OCI-LY3 (cell line): ENCODE measurements at regions not wholly inside any gene's neighbourhood (a gene's known extent, or its start where the extent isn't known, plus 50 kb on each side); places are given as distances from the start of the nearest gene placed in this dataset.

Experiments used
- H2AFZ ChIP-seq: fragments of 200-600, 300-600 bp; shearing (Covaris generic); 2 replicates; pipeline ENCODE4 v1.6.0; 2014; ENCODE audit warnings: antibody characterized with exemption, low read depth, low read length
- H3K27ac ChIP-seq: fragments of 200-600, 300-600 bp; sonication (generic); 2 replicates; pipeline ENCODE4 v1.5.1; 2014; ENCODE audit warnings: mild to moderate bottlenecking, low read length, moderate library complexity, mixed read lengths
- H3K27me3 ChIP-seq: fragments of 200-600, 300-600 bp; sonication (generic); 2 replicates; pipeline ENCODE4 v1.6.1; 2014; ENCODE audit warnings: low read depth, low read length, mixed read lengths
- H3K36me3 ChIP-seq: fragments of 200-600, 300-600 bp; sonication (generic); replicated peaks from 2 replicates; pipeline ENCODE3; 2014; ENCODE audit warnings: low read depth, low read length, mixed read lengths
- H3K4me1 ChIP-seq: fragments of 300-600, 200-600 bp; sonication (generic); 2 replicates; pipeline ENCODE4 v1.6.1; 2014; ENCODE audit warnings: low read length, mixed read lengths
- H3K4me2 ChIP-seq: fragments of 200-600, 300-600 bp; sonication (generic); 2 replicates; pipeline ENCODE4 v1.6.1; 2014; ENCODE audit warnings: low read length, mixed read lengths
- H3K4me3 ChIP-seq: fragments of 300-600, 200-600 bp; sonication (generic); 2 replicates; pipeline ENCODE4 v1.5.1; 2014; ENCODE audit warnings: antibody characterized with exemption, mild to moderate bottlenecking, low read length, moderate library complexity
- H3K79me2 ChIP-seq: fragments of 300-600, 200-600 bp; shearing (Covaris generic); 2 replicates; pipeline ENCODE4 v1.6.1; 2014; ENCODE audit warnings: mild to moderate bottlenecking, low read length, mixed read lengths
- H3K9ac ChIP-seq: fragments of 300-600, 200-600 bp; shearing (Covaris generic); 2 replicates; pipeline ENCODE4 v1.6.0; 2014; ENCODE audit warnings: mild to moderate bottlenecking, low read length, moderate library complexity
- H3K9me3 ChIP-seq: fragments of 200-600, 300-600 bp; shearing (Covaris generic); 2 replicates; pipeline ENCODE4 v1.6.1; 2014; ENCODE audit warnings: low read length, mixed read lengths; ENCODE audit not compliant: insufficient read depth
- H4K20me1 ChIP-seq: fragments of 200-600, 300-600 bp; sonication (generic); 2 replicates; pipeline ENCODE4 v1.6.1; 2016; ENCODE audit warnings: low read length, mixed read lengths; ENCODE audit not compliant: insufficient read depth
- EZH2phosphoT487 ChIP-seq: fragments of 200-600 bp; shearing (Covaris generic); IDR thresholded peaks from 2 replicates; pipeline ENCODE4 v1.6.1; 2018; ENCODE audit warnings: antibody characterized with exemption, mixed run types, low read depth
- TF ChIP-seq, protein P1 (sequence below): fragments of 200-600, 300-600 bp; sonication (generic); IDR thresholded peaks from 2 replicates; pipeline ENCODE4 v1.5.1; 2014; ENCODE audit warnings: antibody characterized with exemption, low read length, low read depth

DNA sequence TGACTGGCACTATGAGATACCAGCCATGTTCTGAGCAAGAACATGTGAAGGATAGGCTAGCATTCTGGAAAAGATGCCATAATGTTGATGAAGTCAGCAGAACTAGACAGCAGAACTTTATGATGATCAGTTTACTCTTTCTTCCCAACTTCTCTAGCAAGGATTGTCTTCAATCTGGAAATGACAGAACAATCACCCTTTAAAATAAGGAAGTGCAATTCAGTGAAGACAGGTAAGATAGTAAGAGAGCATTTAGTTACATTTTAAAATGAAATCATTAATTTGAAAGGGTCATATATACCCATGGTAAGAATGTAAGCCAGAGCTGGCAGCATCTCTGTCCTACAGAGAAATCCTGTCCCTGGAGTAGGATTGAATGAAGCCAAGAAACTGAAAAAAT, 66.0 kb upstream of the C12orf71 start:
- H3K36me3 ChIP-seq, result no peaks in the 10 kb centered on the region
- H3K79me2 ChIP-seq, result no peaks in the 10 kb centered on the region
- no peak overlapping the region for H3K4me3 ChIP-seq
- H4K20me1 ChIP-seq, result no peaks in the 10 kb centered on the region
- H3K4me2 ChIP-seq, result peak overlapping the region; percentile 12; the same call in 1 of the 2 replicates
- H3K9me3 ChIP-seq, result no peaks in the 10 kb centered on the region
- no peak overlapping the region for H3K9ac ChIP-seq
- H3K4me1 ChIP-seq, result peaks cover 46% of the 10 kb centered on the region
- no peak overlapping the region for H3K27ac ChIP-seq
- H3K27me3 ChIP-seq, result no peaks in the 10 kb centered on the region
- no peak overlapping the region for H2AFZ ChIP-seq
- TF ChIP-seq, protein P1, sequence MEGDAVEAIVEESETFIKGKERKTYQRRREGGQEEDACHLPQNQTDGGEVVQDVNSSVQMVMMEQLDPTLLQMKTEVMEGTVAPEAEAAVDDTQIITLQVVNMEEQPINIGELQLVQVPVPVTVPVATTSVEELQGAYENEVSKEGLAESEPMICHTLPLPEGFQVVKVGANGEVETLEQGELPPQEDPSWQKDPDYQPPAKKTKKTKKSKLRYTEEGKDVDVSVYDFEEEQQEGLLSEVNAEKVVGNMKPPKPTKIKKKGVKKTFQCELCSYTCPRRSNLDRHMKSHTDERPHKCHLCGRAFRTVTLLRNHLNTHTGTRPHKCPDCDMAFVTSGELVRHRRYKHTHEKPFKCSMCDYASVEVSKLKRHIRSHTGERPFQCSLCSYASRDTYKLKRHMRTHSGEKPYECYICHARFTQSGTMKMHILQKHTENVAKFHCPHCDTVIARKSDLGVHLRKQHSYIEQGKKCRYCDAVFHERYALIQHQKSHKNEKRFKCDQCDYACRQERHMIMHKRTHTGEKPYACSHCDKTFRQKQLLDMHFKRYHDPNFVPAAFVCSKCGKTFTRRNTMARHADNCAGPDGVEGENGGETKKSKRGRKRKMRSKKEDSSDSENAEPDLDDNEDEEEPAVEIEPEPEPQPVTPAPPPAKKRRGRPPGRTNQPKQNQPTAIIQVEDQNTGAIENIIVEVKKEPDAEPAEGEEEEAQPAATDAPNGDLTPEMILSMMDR, result no peak
- no peak for TF ChIP-seq EZH2phosphoT487

DNA sequence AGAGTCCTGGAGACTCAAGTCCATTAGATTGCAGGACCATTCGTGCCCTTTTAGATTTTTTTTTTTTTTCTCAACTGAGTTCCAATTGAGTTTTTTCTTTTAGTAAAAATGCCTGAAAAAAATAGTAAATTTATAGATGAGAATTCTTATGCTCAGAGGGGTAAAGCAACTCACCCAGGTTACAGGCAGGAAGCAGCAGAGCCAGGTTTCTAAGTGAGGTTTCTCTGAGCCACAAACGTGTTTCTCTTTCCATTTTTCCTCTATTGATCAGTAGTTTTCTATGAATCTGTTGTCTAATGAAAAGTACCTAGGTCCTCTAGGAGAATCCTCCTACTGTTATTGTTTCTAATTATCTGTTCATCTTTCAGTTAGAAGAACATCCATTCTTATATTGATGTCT, 66.4 kb upstream of the C12orf71 start:
- Histone ChIP-seq H3K36me3 (no peaks in the 10 kb centered on the region), H3K9ac (no peak overlapping the region), H3K27ac (no peak overlapping the region), H3K4me1 (peaks cover 42% of the 10 kb centered on the region), H3K4me3 (no peak overlapping the region), H3K79me2 (no peaks in the 10 kb centered on the region), H3K27me3 (no peaks in the 10 kb centered on the region), H2AFZ (peak overlapping the region; percentile 42), H3K4me2 (peak overlapping the region; percentile 12), H4K20me1 (no peaks in the 10 kb centered on the region), H3K9me3 (no peaks in the 10 kb centered on the region)
- TF ChIP-seq EZH2phosphoT487, result no peak
- TF ChIP-seq, protein P1, result no peak

DNA sequence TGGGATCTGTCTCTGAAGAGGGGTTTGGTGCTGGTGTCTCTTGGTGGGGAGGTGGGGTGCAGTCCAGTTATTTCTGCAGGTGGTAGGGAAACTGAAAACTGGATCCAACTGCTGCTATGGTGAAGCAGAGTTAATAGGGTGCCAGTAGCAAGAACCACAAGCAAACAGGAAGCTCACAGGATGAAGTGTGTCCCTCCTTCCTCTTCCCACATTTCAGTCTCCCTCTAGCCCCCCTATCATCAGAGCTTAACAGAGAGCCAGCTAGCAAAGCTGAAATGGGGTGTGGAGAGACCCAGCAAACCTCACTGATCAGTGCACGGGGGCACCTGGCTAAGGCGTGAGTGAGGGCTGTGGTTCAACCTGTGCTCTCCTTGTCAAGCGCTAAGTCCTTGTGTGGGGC, 69.1 kb upstream of the C12orf71 start:
- no peak overlapping the region for H3K4me3 ChIP-seq
- peak overlapping the region; percentile 1; the same call in 1 of the 2 replicates for H2AFZ ChIP-seq
- TF ChIP-seq, protein P1, result no peak
- TF ChIP-seq EZH2phosphoT487, result no peak
- H3K9ac ChIP-seq, result no peak overlapping the region
- peaks cover 24% of the 10 kb centered on the region for H3K4me1 ChIP-seq
- no peaks in the 10 kb centered on the region for H3K79me2 ChIP-seq
- no peaks in the 10 kb centered on the region for H4K20me1 ChIP-seq
- H3K9me3 ChIP-seq, result no peaks in the 10 kb centered on the region
- H3K4me2 ChIP-seq, result no peak overlapping the region
- no peaks in the 10 kb centered on the region for H3K36me3 ChIP-seq
- no peak overlapping the region for H3K27ac ChIP-seq
- H3K27me3 ChIP-seq, result no peaks in the 10 kb centered on the region

DNA sequence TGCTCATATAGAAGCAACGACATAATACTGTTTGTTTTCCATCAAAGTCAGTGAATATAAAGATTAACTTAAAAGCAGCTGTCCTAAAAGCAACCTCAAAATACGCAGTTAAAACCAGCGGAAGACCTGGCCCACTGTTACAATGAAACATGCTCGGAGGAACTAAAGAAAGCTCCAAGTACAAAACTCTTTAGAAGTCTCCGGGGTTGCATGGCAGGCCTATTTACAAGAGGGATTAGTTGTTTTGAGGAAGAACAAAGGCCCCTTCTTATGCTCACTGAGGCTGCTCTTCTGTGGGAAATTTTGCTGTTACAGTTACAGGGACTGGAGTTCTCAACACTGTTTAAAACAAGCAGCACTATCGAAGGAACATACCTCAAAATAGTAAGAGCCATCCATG, 75.9 kb upstream of the C12orf71 start:
- no peaks in the 10 kb centered on the region for H3K27me3 ChIP-seq
- H3K9ac ChIP-seq, result no peak overlapping the region
- H3K27ac ChIP-seq, result no peak overlapping the region
- H3K36me3 ChIP-seq, result no peaks in the 10 kb centered on the region
- no peaks in the 10 kb centered on the region for H3K9me3 ChIP-seq
- H3K4me1 ChIP-seq, result peaks cover 14% of the 10 kb centered on the region
- no peak for TF ChIP-seq EZH2phosphoT487
- TF ChIP-seq, protein P1, result no peak
- no peaks in the 10 kb centered on the region for H4K20me1 ChIP-seq
- no peak overlapping the region for H3K4me3 ChIP-seq
- H3K4me2 ChIP-seq, result no peak overlapping the region
- H2AFZ ChIP-seq, result no peak overlapping the region
- H3K79me2 ChIP-seq, result no peaks in the 10 kb centered on the region
